Loucy (cell line): ENCODE measurements at regions not wholly inside any gene's neighbourhood (a gene's known extent, or its start where the extent isn't known, plus 50 kb on each side); places are given as distances from the start of the nearest gene placed in this dataset.
"Not testable (repeated sequence)": the region's sequence is repeated elsewhere in the genome, so short reads cannot be mapped to it uniquely, and the experiment has no call there.

Experiments used
- H2AFZ ChIP-seq: fragments of 200-600 bp; sonication (generic); 2 replicates; pipeline ENCODE4 v1.6.0; 2016; ENCODE audit warnings: antibody characterized with exemption, mild to moderate bottlenecking, low read length, moderate library complexity
- H3F3A ChIP-seq: fragments of 200-600 bp; 2 replicates; pipeline ENCODE4 v1.6.0; 2016; ENCODE audit warnings: antibody characterized with exemption, low read depth, mild to moderate bottlenecking
- H3K27me3 ChIP-seq: fragments of 200-600 bp; sonication (generic); 2 replicates; pipeline ENCODE4 v1.6.1; 2014; ENCODE audit warnings: low read length, mild to moderate bottlenecking; ENCODE audit not compliant: insufficient read depth, poor library complexity, severe bottlenecking
- H3K36me3 ChIP-seq: fragments of 200-600 bp; sonication (generic); 2 replicates; pipeline ENCODE4 v1.6.1; 2016; ENCODE audit warnings: low read length; ENCODE audit not compliant: insufficient read depth
- H3K4me1 ChIP-seq: fragments of 200-600 bp; sonication (generic); 2 replicates; pipeline ENCODE4 v1.5.1; 2014; ENCODE audit warnings: low read length, mild to moderate bottlenecking; ENCODE audit not compliant: insufficient read depth, poor library complexity, severe bottlenecking
- H3K4me2 ChIP-seq: fragments of 200-600 bp; sonication (generic); 2 replicates; pipeline ENCODE4 v1.6.0; 2014; ENCODE audit warnings: antibody characterized with exemption, low read length, low read depth, mild to moderate bottlenecking; ENCODE audit not compliant: poor library complexity, severe bottlenecking
- H3K4me3 ChIP-seq: fragments of 200-600 bp; sonication (generic); 2 replicates; pipeline ENCODE4 v1.5.1; 2014; ENCODE audit warnings: low read length, mild to moderate bottlenecking, mixed read lengths; ENCODE audit not compliant: poor library complexity, severe bottlenecking
- H3K79me2 ChIP-seq: fragments of 200-600 bp; sonication (generic); 2 replicates; pipeline ENCODE4 v1.6.1; 2014; ENCODE audit warnings: low read length; ENCODE audit not compliant: insufficient read depth
- H3K9ac ChIP-seq: fragments of 200-600 bp; sonication (generic); 2 replicates; pipeline ENCODE4 v1.6.0; 2014; ENCODE audit warnings: mild to moderate bottlenecking, low read depth, low read length, moderate library complexity; ENCODE audit not compliant: poor library complexity, severe bottlenecking
- H3K9me2 ChIP-seq: fragments of 200-600 bp; sonication (generic); replicated peaks from 2 replicates; pipeline ENCODE4 v1.6.1; 2016; ENCODE audit warnings: low read depth, low read length, mixed read lengths
- H3K9me3 ChIP-seq: fragments of 200-600 bp; sonication (generic); 2 replicates; pipeline ENCODE4 v1.6.1; 2014; ENCODE audit warnings: mild to moderate bottlenecking, antibody characterized with exemption, low read length, low read depth; ENCODE audit not compliant: insufficient read depth
- H4K20me1 ChIP-seq: fragments of 200-600 bp; sonication (generic); 2 replicates; pipeline ENCODE4 v1.6.0; 2014; ENCODE audit warnings: antibody characterized with exemption, low read length, mild to moderate bottlenecking; ENCODE audit not compliant: insufficient read depth, poor library complexity, severe bottlenecking
- EZH2phosphoT487 ChIP-seq: fragments of 200-600 bp; IDR thresholded peaks from 2 replicates; pipeline ENCODE4 v1.6.1; 2018; ENCODE audit warnings: antibody characterized with exemption, mild to moderate bottlenecking, moderate library complexity, borderline replicate concordance
- TF ChIP-seq, protein P1 (sequence below): fragments of 200-600 bp; sonication (generic); conservative IDR thresholded peaks from 2 replicates; pipeline ENCODE4 v1.5.1; 2014; ENCODE audit warnings: mild to moderate bottlenecking, antibody characterized with exemption, low read length

DNA sequence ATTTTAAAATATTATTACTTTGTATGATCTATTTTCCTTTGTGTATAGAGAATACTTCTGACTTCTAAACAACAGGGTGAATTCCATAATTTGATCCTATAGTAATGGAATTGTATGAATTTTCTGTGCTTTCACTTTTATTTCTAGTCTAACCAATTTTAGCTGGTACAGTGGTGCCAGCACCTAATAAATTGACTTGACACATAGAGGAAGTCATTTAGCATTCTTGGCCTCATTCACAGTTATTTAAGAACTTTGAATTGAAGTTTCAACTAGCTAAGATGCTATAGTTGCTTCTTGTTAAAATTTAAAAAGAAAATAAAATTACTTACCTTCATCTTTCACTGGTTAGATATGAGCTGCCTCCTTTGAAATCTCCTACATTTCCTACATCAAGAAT is 220.4 kb downstream of the CPS1 start:
- H3K36me3 ChIP-seq, result no peaks in the 10 kb centered on the region
- H3K4me1 ChIP-seq, result no peaks in the 10 kb centered on the region
- H3K4me3 ChIP-seq, result no peak overlapping the region
- no peaks in the 10 kb centered on the region for H3K9me3 ChIP-seq
- no peaks in the 10 kb centered on the region for H3K27me3 ChIP-seq
- no peak overlapping the region for H3K4me2 ChIP-seq
- H3K9ac ChIP-seq, result no peak overlapping the region
- TF ChIP-seq, protein P1, sequence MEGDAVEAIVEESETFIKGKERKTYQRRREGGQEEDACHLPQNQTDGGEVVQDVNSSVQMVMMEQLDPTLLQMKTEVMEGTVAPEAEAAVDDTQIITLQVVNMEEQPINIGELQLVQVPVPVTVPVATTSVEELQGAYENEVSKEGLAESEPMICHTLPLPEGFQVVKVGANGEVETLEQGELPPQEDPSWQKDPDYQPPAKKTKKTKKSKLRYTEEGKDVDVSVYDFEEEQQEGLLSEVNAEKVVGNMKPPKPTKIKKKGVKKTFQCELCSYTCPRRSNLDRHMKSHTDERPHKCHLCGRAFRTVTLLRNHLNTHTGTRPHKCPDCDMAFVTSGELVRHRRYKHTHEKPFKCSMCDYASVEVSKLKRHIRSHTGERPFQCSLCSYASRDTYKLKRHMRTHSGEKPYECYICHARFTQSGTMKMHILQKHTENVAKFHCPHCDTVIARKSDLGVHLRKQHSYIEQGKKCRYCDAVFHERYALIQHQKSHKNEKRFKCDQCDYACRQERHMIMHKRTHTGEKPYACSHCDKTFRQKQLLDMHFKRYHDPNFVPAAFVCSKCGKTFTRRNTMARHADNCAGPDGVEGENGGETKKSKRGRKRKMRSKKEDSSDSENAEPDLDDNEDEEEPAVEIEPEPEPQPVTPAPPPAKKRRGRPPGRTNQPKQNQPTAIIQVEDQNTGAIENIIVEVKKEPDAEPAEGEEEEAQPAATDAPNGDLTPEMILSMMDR, result no peak
- TF ChIP-seq EZH2phosphoT487, result no peak
- no peaks in the 10 kb centered on the region for H3K9me2 ChIP-seq
- H3F3A ChIP-seq, result no peaks in the 10 kb centered on the region
- no peak overlapping the region for H2AFZ ChIP-seq
- no peaks in the 10 kb centered on the region for H4K20me1 ChIP-seq
- no peaks in the 10 kb centered on the region for H3K79me2 ChIP-seq

DNA sequence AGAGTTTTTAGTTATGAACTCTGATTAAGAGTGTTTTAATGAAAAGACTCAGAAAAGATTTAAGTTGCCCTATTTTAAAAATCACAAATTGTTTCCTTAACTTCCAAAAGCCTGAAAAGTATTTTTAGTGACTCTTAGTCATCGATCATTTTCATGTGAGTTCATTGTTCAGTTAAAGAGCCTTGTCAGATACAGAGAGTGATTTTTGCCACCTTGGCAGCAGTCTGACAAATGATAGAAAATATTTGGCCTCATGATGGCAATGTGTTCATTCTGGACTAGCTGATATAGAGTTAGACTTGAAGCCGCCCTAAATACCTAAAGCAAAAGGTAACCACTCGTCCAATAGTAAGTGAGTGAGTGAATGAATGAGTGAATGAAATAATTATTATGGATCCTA is 225.8 kb downstream of the CPS1 start:
- H3K9ac ChIP-seq, result no peak overlapping the region
- H3K79me2 ChIP-seq, result no peaks in the 10 kb centered on the region
- no peaks in the 10 kb centered on the region for H3F3A ChIP-seq
- no peak overlapping the region for H3K4me2 ChIP-seq
- TF ChIP-seq, protein P1, result no peak
- H2AFZ ChIP-seq, result no peak overlapping the region
- no peaks in the 10 kb centered on the region for H3K27me3 ChIP-seq
- H4K20me1 ChIP-seq, result no peaks in the 10 kb centered on the region
- no peaks in the 10 kb centered on the region for H3K4me1 ChIP-seq
- H3K9me2 ChIP-seq, result no peaks in the 10 kb centered on the region
- no peaks in the 10 kb centered on the region for H3K36me3 ChIP-seq
- no peaks in the 10 kb centered on the region for H3K9me3 ChIP-seq
- H3K4me3 ChIP-seq, result no peak overlapping the region

DNA sequence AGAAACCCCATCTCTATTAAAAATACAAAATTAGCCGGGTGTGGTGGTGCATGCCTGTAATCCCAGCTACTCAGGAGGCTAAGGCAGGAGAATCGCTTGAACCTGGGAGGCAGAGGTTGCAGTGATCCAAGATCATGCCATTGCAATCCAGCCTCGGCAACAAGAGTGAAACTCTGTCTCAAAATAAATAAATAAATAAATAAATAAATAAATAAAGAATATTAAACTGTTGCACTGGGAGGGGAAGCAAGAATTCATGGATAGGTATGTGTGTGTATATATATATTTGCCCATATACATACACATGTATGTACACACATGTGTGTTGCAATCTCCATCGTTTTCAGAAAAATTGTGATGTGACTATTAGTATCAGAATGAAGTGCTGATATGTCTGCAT is 231.4 kb downstream of the CPS1 start:
- H3F3A ChIP-seq, H2AFZ ChIP-seq, H3K4me2 ChIP-seq, H3K9me3 ChIP-seq, H3K9ac ChIP-seq, H4K20me1 ChIP-seq, H3K27me3 ChIP-seq, H3K36me3 ChIP-seq, H3K4me1 ChIP-seq, H3K79me2 ChIP-seq, H3K4me3 ChIP-seq, H3K9me2 ChIP-seq: not testable (repeated sequence)

DNA sequence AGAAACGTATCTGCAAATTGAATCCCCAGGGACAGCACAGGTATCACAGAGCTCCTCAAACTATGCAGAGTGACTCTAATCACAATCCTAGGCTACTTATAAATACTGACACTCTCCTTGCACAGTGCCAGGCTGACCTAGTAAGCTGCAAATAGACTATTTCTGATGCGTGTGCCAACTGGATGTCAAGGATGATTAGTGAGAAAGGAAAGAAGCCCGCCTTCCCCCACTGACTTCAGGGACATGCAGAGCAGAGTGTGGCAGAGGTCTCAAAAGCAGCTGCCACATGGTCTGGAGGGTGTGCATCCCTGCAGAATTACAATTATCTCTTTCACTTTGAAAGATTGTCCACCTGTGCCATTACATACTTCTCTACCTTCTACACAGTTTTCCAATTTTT is 235.6 kb downstream of the CPS1 start:
- H3K9me2 ChIP-seq, result no peaks in the 10 kb centered on the region
- no peaks in the 10 kb centered on the region for H3K9me3 ChIP-seq
- no peaks in the 10 kb centered on the region for H3K27me3 ChIP-seq
- no peak overlapping the region for H3K4me2 ChIP-seq
- H2AFZ ChIP-seq, result no peak overlapping the region
- no peak for TF ChIP-seq EZH2phosphoT487
- TF ChIP-seq, protein P1, result no peak
- H3K9ac ChIP-seq, result no peak overlapping the region
- no peaks in the 10 kb centered on the region for H3F3A ChIP-seq
- H4K20me1 ChIP-seq, result no peaks in the 10 kb centered on the region
- H3K79me2 ChIP-seq, result no peaks in the 10 kb centered on the region
- no peaks in the 10 kb centered on the region for H3K4me1 ChIP-seq
- no peaks in the 10 kb centered on the region for H3K36me3 ChIP-seq
- no peak overlapping the region for H3K4me3 ChIP-seq
